ENCODE measurements at regions not wholly inside any gene's neighbourhood (a gene's known extent, or its start where the extent isn't known, plus 50 kb on each side); places are given as distances from the start of the nearest gene placed in this dataset.

- no peak for TF ChIP-seq TEAD4 (IDR thresholded peaks at IDR 0.05)
- no peak for TF ChIP-seq CEBPB (IDR thresholded peaks at IDR 0.05)
- TF ChIP-seq, protein P1, sequence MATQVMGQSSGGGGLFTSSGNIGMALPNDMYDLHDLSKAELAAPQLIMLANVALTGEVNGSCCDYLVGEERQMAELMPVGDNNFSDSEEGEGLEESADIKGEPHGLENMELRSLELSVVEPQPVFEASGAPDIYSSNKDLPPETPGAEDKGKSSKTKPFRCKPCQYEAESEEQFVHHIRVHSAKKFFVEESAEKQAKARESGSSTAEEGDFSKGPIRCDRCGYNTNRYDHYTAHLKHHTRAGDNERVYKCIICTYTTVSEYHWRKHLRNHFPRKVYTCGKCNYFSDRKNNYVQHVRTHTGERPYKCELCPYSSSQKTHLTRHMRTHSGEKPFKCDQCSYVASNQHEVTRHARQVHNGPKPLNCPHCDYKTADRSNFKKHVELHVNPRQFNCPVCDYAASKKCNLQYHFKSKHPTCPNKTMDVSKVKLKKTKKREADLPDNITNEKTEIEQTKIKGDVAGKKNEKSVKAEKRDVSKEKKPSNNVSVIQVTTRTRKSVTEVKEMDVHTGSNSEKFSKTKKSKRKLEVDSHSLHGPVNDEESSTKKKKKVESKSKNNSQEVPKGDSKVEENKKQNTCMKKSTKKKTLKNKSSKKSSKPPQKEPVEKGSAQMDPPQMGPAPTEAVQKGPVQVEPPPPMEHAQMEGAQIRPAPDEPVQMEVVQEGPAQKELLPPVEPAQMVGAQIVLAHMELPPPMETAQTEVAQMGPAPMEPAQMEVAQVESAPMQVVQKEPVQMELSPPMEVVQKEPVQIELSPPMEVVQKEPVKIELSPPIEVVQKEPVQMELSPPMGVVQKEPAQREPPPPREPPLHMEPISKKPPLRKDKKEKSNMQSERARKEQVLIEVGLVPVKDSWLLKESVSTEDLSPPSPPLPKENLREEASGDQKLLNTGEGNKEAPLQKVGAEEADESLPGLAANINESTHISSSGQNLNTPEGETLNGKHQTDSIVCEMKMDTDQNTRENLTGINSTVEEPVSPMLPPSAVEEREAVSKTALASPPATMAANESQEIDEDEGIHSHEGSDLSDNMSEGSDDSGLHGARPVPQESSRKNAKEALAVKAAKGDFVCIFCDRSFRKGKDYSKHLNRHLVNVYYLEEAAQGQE (IDR thresholded peaks at IDR 0.05; ENCODE audit: low read depth), result no peak
These were observed 146.7 kb upstream of the VANGL1 start for GRCh38 chr1:115495111-115495510.
